Kidney (tissue), 13 donors: ENCODE measurements at regions not wholly inside any gene's neighbourhood (a gene's known extent, or its start where the extent isn't known, plus 50 kb on each side); places are given as distances from the start of the nearest gene placed in this dataset.

Source experiments
- DNase-seq, 5 donors: peaks; one replicate each; pipeline ENCODE4 v3.0.0-alpha.2; 2013 to 2020
- FAIRE-seq: peaks from 2 replicates; lab custom pipeline; 2012; peaks lifted over from hg19 to GRCh38; lab: Jason Lieb, UNC
- H3K27ac ChIP-seq, 2 donors: one replicate each; pipeline ENCODE4 v1.7.0; 2013; ENCODE audit warnings: low read depth in 2 of 2, low read length in 2 of 2, inconsistent platforms in 1 of 2
- H3K27me3 ChIP-seq: one replicate; pipeline ENCODE4 v1.7.1; 2013; ENCODE audit warnings: low read length, inconsistent platforms; ENCODE audit not compliant: control insufficient read depth, insufficient read depth
- H3K36me3 ChIP-seq, 3 donors: one replicate each; pipeline versions ENCODE4 v1.7.0 to v1.7.1; 2013; ENCODE audit warnings: low read length in 3 of 3, control low read depth in 1 of 3, inconsistent platforms in 1 of 3; ENCODE audit not compliant: insufficient read depth in 3 of 3, control insufficient read depth in 2 of 3
- H3K4me1 ChIP-seq, 3 donors: one replicate each; pipeline versions ENCODE4 v1.7.0 to v1.7.1; 2013; ENCODE audit warnings: low read length in 3 of 3, inconsistent platforms in 1 of 3, low read depth in 1 of 3; ENCODE audit not compliant: control insufficient read depth in 2 of 3, insufficient read depth in 2 of 3
- H3K4me3 ChIP-seq, 3 donors: one replicate each; pipeline versions ENCODE4 v1.7.0 to v1.8.1; 2013; ENCODE audit warnings: low read length in 3 of 3, control low read depth in 1 of 3, inconsistent platforms in 1 of 3
- H3K9ac ChIP-seq, 3 donors: one replicate each; pipeline versions ENCODE4 v1.7.0 to v1.7.1; 2013; ENCODE audit warnings: low read length in 3 of 3, control low read depth in 1 of 3, inconsistent platforms in 1 of 3
- H3K9me3 ChIP-seq, 3 donors: one replicate each; pipeline versions ENCODE4 v1.7.0 to v1.7.1; 2013; ENCODE audit warnings: low read length in 3 of 3, control low read depth in 1 of 3, inconsistent platforms in 1 of 3; ENCODE audit not compliant: control insufficient read depth in 2 of 3, insufficient read depth in 1 of 3
- CTCF ChIP-seq: IDR thresholded peaks from 3 replicates; pipeline ENCODE4 v1.5.1; 2012; ENCODE audit warnings: mild to moderate bottlenecking, moderate library complexity, borderline replicate concordance; ENCODE audit not compliant: insufficient read depth; ENCODE audit errors: extremely low read depth
- intact Hi-C: fragments of 100-400 bp; cut with DNase I; formaldehyde crosslinking; loops from one replicate; pipeline ENCODE4 v1.11.1; 2022
- donor health status: control.
- donor health status: control.
- donor health status: control.
- donor health status: control.
- donor health status: control.
- donor health status: DM: yes; HTN: yes; CAD: no.
- donor health status: Normal renal cell carcinoma (clear cell type).

GRCh38 chr9:107805201-107805600, 315.6 kb upstream of the KLF4 start:
- DNase-seq (no peak), FAIRE-seq (no peak)

GRCh38 chr9:107794259-107794658, 304.7 kb upstream of the KLF4 start:
- intact Hi-C loops: no loop called here
- TF ChIP-seq CTCF: no peak
- no peak overlapping the region for H3K4me3 ChIP-seq
- no peak for FAIRE-seq
- no peak overlapping the region for H3K27ac ChIP-seq
- no peaks in the 10 kb centered on the region for H3K9me3 ChIP-seq
- H3K4me1 ChIP-seq: no peaks in the 10 kb centered on the region
- H3K36me3 ChIP-seq: no peaks in the 10 kb centered on the region
- no peak for DNase-seq
- no peak overlapping the region for H3K9ac ChIP-seq
- no peaks in the 10 kb centered on the region for H3K27me3 ChIP-seq

More at GRCh38 chr9:107805201-107805600, 315.6 kb upstream of the KLF4 start:
- Histone ChIP-seq H3K4me3 (no peak overlapping the region), H3K27ac (no peak overlapping the region), H3K9ac (no peak overlapping the region), H3K9me3 (no peaks in the 10 kb centered on the region), H3K4me1 (no peaks in the 10 kb centered on the region), H3K27me3 (no peaks in the 10 kb centered on the region), H3K36me3 (no peaks in the 10 kb centered on the region)
- intact Hi-C loops: no loop called here
- TF ChIP-seq CTCF: no peak

- TF ChIP-seq CTCF: no peak
- H3K36me3 ChIP-seq: no peaks in the 10 kb centered on the region
Measured at GRCh38 chr9:107793541-107793940, 304.0 kb upstream of the KLF4 start.

GRCh38 chr9:107792596-107792995, 303.0 kb upstream of the KLF4 start:
- DNase-seq (no peak), FAIRE-seq (no peak)
- intact Hi-C loops: no loop called here
- Histone ChIP-seq H3K27ac (no peak overlapping the region), H3K36me3 (no peaks in the 10 kb centered on the region), H3K27me3 (no peaks in the 10 kb centered on the region), H3K4me3 (no peak overlapping the region), H3K9ac (no peak overlapping the region), H3K4me1 (no peaks in the 10 kb centered on the region), H3K9me3 (no peaks in the 10 kb centered on the region)
- no peak for TF ChIP-seq CTCF

More at GRCh38 chr9:107793541-107793940, 304.0 kb upstream of the KLF4 start:
- no peak overlapping the region for H3K9ac ChIP-seq
- H3K27me3 ChIP-seq: no peaks in the 10 kb centered on the region
- H3K9me3 ChIP-seq: no peaks in the 10 kb centered on the region
- H3K4me1 ChIP-seq: no peaks in the 10 kb centered on the region
- no peak overlapping the region for H3K4me3 ChIP-seq
- no peak for FAIRE-seq
- intact Hi-C loops: no loop called here
- H3K27ac ChIP-seq: no peak overlapping the region
- no peak for DNase-seq
